MCF 10A (cell line): ENCODE measurements at regions not wholly inside any gene's neighbourhood (a gene's known extent, or its start where the extent isn't known, plus 50 kb on each side); places are given as distances from the start of the nearest gene placed in this dataset.

Experiments used
- BruUV-seq: library from RNA; stranded (reverse); fragments of 400-500 nt; replicated peaks from 2 replicates; lab custom pipeline; 2021; lab: Mats Ljungman, UMichigan
- CTCF ChIA-PET: fragments of 300-600 bp; sonication (Branson Sonifier 250); formaldehyde crosslinking; extraction: SDS; loops from one replicate; lab custom pipeline; 2021; ENCODE audit warnings: antibody characterized with exemption, inconsistent platforms; lab: Yijun Ruan, JAX
- POLR2A ChIA-PET: fragments of 300-600, 350-650 bp; sonication (Branson Sonifier 250); formaldehyde crosslinking; extraction: SDS; loops from one replicate; lab custom pipeline; 2020; ENCODE audit warnings: antibody characterized with exemption, inconsistent platforms; lab: Yijun Ruan, JAX
- DNase-seq: peaks from one replicate; pipeline ENCODE4 v3.0.0-alpha.2; 2018; ENCODE audit not compliant: unreplicated experiment
- H3K27ac Mint-ChIP-seq: one replicate; pipeline ENCODE4 v1.8.0; 2022; ENCODE audit warnings: mild to moderate bottlenecking, low read depth, mixed read lengths; ENCODE audit not compliant: unreplicated experiment
- H3K27me3 Mint-ChIP-seq: one replicate; pipeline ENCODE4 v1.8.0; 2022; ENCODE audit warnings: mixed read lengths; ENCODE audit not compliant: insufficient read depth, unreplicated experiment
- H3K36me3 Mint-ChIP-seq: one replicate; pipeline ENCODE4 v1.8.0; 2022; ENCODE audit warnings: mild to moderate bottlenecking, moderate library complexity, mixed read lengths; ENCODE audit not compliant: insufficient read depth, unreplicated experiment
- H3K4me1 Mint-ChIP-seq: one replicate; pipeline ENCODE4 v1.8.0; 2022; ENCODE audit warnings: mixed read lengths; ENCODE audit not compliant: insufficient read depth, unreplicated experiment
- H3K4me3 Mint-ChIP-seq: one replicate; pipeline ENCODE4 v1.8.0; 2022; ENCODE audit warnings: mild to moderate bottlenecking, moderate library complexity, mixed read lengths; ENCODE audit not compliant: unreplicated experiment
- H3K9me3 Mint-ChIP-seq: one replicate; pipeline ENCODE4 v1.8.0; 2022; ENCODE audit warnings: mixed read lengths; ENCODE audit not compliant: unreplicated experiment
- CTCF ChIP-seq: fragments of 200-600 bp; IDR thresholded peaks from one replicate; pipeline ENCODE4 v1.8.0; 2022; ENCODE audit warnings: antibody characterized with exemption, mild to moderate bottlenecking; ENCODE audit not compliant: unreplicated experiment
- intact Hi-C: fragments of 100-400 bp; cut with micrococcal nuclease; formaldehyde crosslinking; loops from 2 replicates; pipeline ENCODE4 v1.14.1; 2022

- Mint-ChIP-seq H3K27ac (no peak overlapping the region), H3K36me3 (no peaks in the 10 kb centered on the region), H3K4me3 (no peak overlapping the region), H3K4me1 (peaks cover 8% of the 10 kb centered on the region), H3K27me3 (no peaks in the 10 kb centered on the region), H3K9me3 (no peaks in the 10 kb centered on the region)
- no peak for TF ChIP-seq CTCF
- BruUV-seq, result no TSS peak
- POLR2A ChIA-PET, result interaction anchor here (0.7 kb wide), 1 partner anchor 12 kb away, joined by 3 read pairs; no protein-coding TSS in a partner anchor
- DNase-seq, result no peak
- CTCF ChIA-PET, result no interaction called here
- intact Hi-C loops, result no loop called here
Observed at GRCh38 chr5:29042152-29042551, 2003.8 kb upstream of the CDH9 start.

- no peaks in the 10 kb centered on the region for H3K27me3 Mint-ChIP-seq
- H3K9me3 Mint-ChIP-seq, result no peaks in the 10 kb centered on the region
- no TSS peak for BruUV-seq
- no peak for DNase-seq
- intact Hi-C loops, result no loop called here
- H3K36me3 Mint-ChIP-seq, result no peaks in the 10 kb centered on the region
- CTCF ChIA-PET, result no interaction called here
- POLR2A ChIA-PET, result no interaction called here
- no peak overlapping the region for H3K27ac Mint-ChIP-seq
- H3K4me3 Mint-ChIP-seq, result no peak overlapping the region
- TF ChIP-seq CTCF, result no peak
- H3K4me1 Mint-ChIP-seq, result peaks cover 11% of the 10 kb centered on the region
Observed at GRCh38 chr5:29040404-29040803, 2002.0 kb upstream of the CDH9 start.

- Mint-ChIP-seq H3K27me3 (no peaks in the 10 kb centered on the region), H3K36me3 (no peaks in the 10 kb centered on the region), H3K9me3 (no peaks in the 10 kb centered on the region), H3K4me3 (no peak overlapping the region), H3K4me1 (peaks cover 11% of the 10 kb centered on the region), H3K27ac (no peak overlapping the region)
- POLR2A ChIA-PET, result no interaction called here
- CTCF ChIA-PET, result no interaction called here
- no peak for TF ChIP-seq CTCF
- intact Hi-C loops, result no loop called here
- no peak for DNase-seq
- no TSS peak for BruUV-seq
Observed at GRCh38 chr5:29039994-29040393, 2001.6 kb upstream of the CDH9 start.

- ChIA-PET POLR2A (no interaction called here), CTCF (no interaction called here)
- intact Hi-C loops, result no loop called here
- Mint-ChIP-seq H3K27ac (no peak overlapping the region), H3K9me3 (no peaks in the 10 kb centered on the region), H3K36me3 (no peaks in the 10 kb centered on the region), H3K4me1 (peaks cover 11% of the 10 kb centered on the region), H3K4me3 (no peak overlapping the region), H3K27me3 (no peaks in the 10 kb centered on the region)
- no TSS peak for BruUV-seq
- TF ChIP-seq CTCF, result no peak
- peak; percentile 55 for DNase-seq
Observed at GRCh38 chr5:29037716-29038115, 1999.3 kb upstream of the CDH9 start.
